Sigmoid colon (tissue), 6 donors: ENCODE measurements at regions not wholly inside any gene's neighbourhood (a gene's known extent, or its start where the extent isn't known, plus 50 kb on each side); places are given as distances from the start of the nearest gene placed in this dataset.

ENCODE experiments used
- DNase-seq: peaks from one replicate; pipeline ENCODE4 v3.0.0-alpha.2; 2019
- H3K27ac ChIP-seq, 4 donors: fragments of 200-600 bp; sonication (generic); one replicate each; pipeline ENCODE4 v1.5.1; 2016 to 2019; ENCODE audit warnings: mild to moderate bottlenecking in 1 of 4
- H3K27me3 ChIP-seq, 3 donors: fragments of 200-600 bp; sonication (generic); one replicate each; pipeline ENCODE4 v1.5.1; 2019; ENCODE audit warnings: mild to moderate bottlenecking in 1 of 3
- H3K36me3 ChIP-seq, 4 donors: fragments of 200-600 bp; sonication (generic); one replicate each; pipeline ENCODE4 v1.5.1; 2016 to 2019
- H3K4me1 ChIP-seq, 4 donors: fragments of 200-600 bp; sonication (generic); one replicate each; pipeline ENCODE4 v1.5.1; 2017 to 2019
- H3K4me3 ChIP-seq, 4 donors: fragments of 200-600 bp; sonication (generic); one replicate each; pipeline ENCODE4 v1.5.1; 2017 to 2019; ENCODE audit warnings: mild to moderate bottlenecking in 2 of 4, moderate library complexity in 1 of 4
- H3K9me3 ChIP-seq, 4 donors: fragments of 200-600 bp in 3 of 4; sonication (generic) in 3 of 4; one replicate each; pipeline versions ENCODE4 v1.5.1 to v1.6.1; 2013 to 2019
- EP300 ChIP-seq, 4 donors: sonication (generic); formaldehyde crosslinking; IDR thresholded peaks; one replicate each; pipeline ENCODE4 v1.6.1; 2017; ENCODE audit warnings: antibody characterized with exemption in 4 of 4
- POLR2A ChIP-seq, 2 donors: fragments of 450-650 bp; IDR thresholded peaks; one replicate each; pipeline ENCODE4 v1.6.1; 2016; ENCODE audit warnings: antibody characterized with exemption in 2 of 2, mild to moderate bottlenecking in 2 of 2, moderate library complexity in 2 of 2
- POLR2AphosphoS5 ChIP-seq, 4 donors: sonication (generic); formaldehyde crosslinking; IDR thresholded peaks; one replicate each; pipeline ENCODE4 v1.6.1; 2017; ENCODE audit warnings: antibody characterized with exemption in 4 of 4
- WGBS, 2 donors: extraction: QIAGEN DNeasy Blood & Tissue Kit; methylation state at CpG; one replicate each; pipeline ENCODE4 v1.1.7; 2013; 5-methylcytosine and 5-hydroxymethylcytosine counted together
- intact Hi-C: fragments of 100-400 bp; cut with DNase I; formaldehyde crosslinking; loops from one replicate; pipeline ENCODE4 v1.15.1; 2023
- TF ChIP-seq, protein P1 (sequence below), 4 experiments: fragments of 450-650 bp in 3 of 4; fragments of 200-600 bp in 1 of 4; IDR thresholded peaks; one replicate each; pipeline ENCODE4 v1.5.1; 2016 to 2019; ENCODE audit warnings: antibody characterized with exemption in 4 of 4, mild to moderate bottlenecking in 3 of 4, moderate library complexity in 2 of 4
- donor health status: healthy with polysubstance abuse.
- donor health status: healthy.

DNA sequence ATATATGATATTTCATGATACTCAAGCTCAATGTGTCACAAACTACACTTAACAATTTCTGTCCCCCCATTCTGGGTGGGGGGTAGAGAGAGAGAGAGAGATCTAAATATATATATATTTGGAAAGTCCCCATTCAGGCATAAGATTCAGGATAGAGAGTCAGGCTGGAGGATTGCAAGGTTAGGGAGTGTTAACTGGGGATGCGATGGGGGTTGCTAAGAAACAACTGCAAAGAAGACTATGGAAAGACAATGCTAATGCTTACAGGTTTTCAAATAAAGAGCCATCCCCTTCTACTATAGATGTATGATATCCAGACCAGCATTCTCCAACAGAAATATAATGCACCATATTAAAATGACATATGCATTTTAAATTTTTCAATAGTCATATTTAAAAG, 79.2 kb upstream of the OR5AK2 start:
- TF ChIP-seq EP300 (IDR thresholded peaks at IDR 0.05) (no peak), POLR2AphosphoS5 (IDR thresholded peaks at IDR 0.05) (no peak), POLR2A (IDR thresholded peaks at IDR 0.05) (no peak)
- TF ChIP-seq, protein P1, sequence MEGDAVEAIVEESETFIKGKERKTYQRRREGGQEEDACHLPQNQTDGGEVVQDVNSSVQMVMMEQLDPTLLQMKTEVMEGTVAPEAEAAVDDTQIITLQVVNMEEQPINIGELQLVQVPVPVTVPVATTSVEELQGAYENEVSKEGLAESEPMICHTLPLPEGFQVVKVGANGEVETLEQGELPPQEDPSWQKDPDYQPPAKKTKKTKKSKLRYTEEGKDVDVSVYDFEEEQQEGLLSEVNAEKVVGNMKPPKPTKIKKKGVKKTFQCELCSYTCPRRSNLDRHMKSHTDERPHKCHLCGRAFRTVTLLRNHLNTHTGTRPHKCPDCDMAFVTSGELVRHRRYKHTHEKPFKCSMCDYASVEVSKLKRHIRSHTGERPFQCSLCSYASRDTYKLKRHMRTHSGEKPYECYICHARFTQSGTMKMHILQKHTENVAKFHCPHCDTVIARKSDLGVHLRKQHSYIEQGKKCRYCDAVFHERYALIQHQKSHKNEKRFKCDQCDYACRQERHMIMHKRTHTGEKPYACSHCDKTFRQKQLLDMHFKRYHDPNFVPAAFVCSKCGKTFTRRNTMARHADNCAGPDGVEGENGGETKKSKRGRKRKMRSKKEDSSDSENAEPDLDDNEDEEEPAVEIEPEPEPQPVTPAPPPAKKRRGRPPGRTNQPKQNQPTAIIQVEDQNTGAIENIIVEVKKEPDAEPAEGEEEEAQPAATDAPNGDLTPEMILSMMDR (IDR thresholded peaks at IDR 0.05) = no peak
- Histone ChIP-seq H3K36me3 (no peaks in the 10 kb centered on the region), H3K4me3 (no peak overlapping the region), H3K4me1 (no peaks in the 10 kb centered on the region), H3K9me3 (no peaks in the 10 kb centered on the region), H3K27ac (no peak overlapping the region), H3K27me3 (no peaks in the 10 kb centered on the region)
- intact Hi-C loops = no loop called here
- WGBS, 2 donors = 46 to 74% methylated on average over 1 of the region's 1 CpG
- no peak for DNase-seq

DNA sequence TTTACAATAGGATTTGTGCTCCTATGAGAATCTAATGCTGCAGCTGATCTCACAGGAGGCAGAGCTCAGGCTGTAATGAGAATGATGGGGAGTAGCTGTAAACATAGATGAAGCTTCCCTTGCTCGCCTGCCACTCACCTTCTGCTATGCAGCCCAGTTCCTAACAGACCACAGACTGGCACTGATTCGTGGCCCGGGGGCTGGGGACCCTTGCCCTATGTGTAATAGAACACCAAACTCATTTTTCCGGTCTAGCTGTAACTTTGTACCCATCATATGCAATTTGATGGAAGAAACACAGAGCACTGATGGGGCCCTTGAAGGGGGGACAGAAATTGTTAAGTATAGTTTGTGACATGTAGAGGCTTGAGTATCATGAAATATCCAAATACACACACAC, 79.6 kb upstream of the OR5AK2 start:
- 57 to 80% methylated on average over 4 of the region's 4 CpGs for WGBS, 2 donors
- no peaks in the 10 kb centered on the region for H3K27me3 ChIP-seq
- H3K9me3 ChIP-seq = no peaks in the 10 kb centered on the region
- TF ChIP-seq, protein P1 (IDR thresholded peaks at IDR 0.05) = no peak
- no peak for TF ChIP-seq EP300 (IDR thresholded peaks at IDR 0.05)
- no peak for DNase-seq
- H3K4me1 ChIP-seq = no peaks in the 10 kb centered on the region
- H3K4me3 ChIP-seq = no peak overlapping the region
- no peak overlapping the region for H3K27ac ChIP-seq
- intact Hi-C loops = no loop called here
- H3K36me3 ChIP-seq = no peaks in the 10 kb centered on the region

DNA sequence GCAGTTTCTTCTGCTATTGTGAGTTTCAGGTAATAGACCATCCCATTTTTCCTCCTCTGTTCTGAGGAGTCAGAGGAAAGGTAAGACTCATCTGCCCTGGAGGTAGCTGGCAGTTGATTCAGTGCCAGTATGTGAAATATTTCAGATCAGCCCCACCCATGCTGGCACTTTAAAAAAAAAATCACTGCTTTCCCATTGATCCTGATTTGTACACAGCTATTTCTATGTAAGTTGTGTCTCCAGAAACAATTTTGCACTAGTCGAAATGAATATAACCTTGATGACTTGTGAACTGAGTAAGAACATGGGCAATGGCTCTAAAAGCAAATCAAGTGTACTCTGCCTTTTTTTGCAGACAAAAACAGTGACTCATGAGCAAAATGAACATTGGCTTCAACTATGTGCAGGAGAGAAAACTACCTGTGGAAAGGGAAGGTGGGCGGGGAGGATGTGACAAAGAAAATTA, 82.0 kb upstream of the OR5AK2 start:
- H3K27ac ChIP-seq = no peak overlapping the region
- H3K9me3 ChIP-seq = no peaks in the 10 kb centered on the region
- H3K4me1 ChIP-seq = no peaks in the 10 kb centered on the region
- H3K4me3 ChIP-seq = no peak overlapping the region
- WGBS, 2 donors = 17 to 71% methylated on average over 2 of the region's 2 CpGs
- DNase-seq = no peak
- no peak for TF ChIP-seq EP300 (IDR thresholded peaks at IDR 0.05)
- TF ChIP-seq, protein P1 (IDR thresholded peaks at IDR 0.05) = no peak
- no peak for TF ChIP-seq POLR2AphosphoS5 (IDR thresholded peaks at IDR 0.05)
- no peak for TF ChIP-seq POLR2A (IDR thresholded peaks at IDR 0.05)
- H3K36me3 ChIP-seq = no peaks in the 10 kb centered on the region
- no peaks in the 10 kb centered on the region for H3K27me3 ChIP-seq
- intact Hi-C loops = no loop called here

- WGBS, 2 donors = 61 to 83% methylated on average over 1 of the region's 1 CpG
- TF ChIP-seq EP300 (IDR thresholded peaks at IDR 0.05) = no peak
- no peak for TF ChIP-seq POLR2AphosphoS5 (IDR thresholded peaks at IDR 0.05)
- TF ChIP-seq, protein P1 (IDR thresholded peaks at IDR 0.05) = no peak
- no peak for TF ChIP-seq POLR2A (IDR thresholded peaks at IDR 0.05)
- H3K9me3 ChIP-seq = no peaks in the 10 kb centered on the region
- no peak for DNase-seq
- no peak overlapping the region for H3K4me3 ChIP-seq
- H3K27ac ChIP-seq = no peak overlapping the region
- no peaks in the 10 kb centered on the region for H3K27me3 ChIP-seq
- no peaks in the 10 kb centered on the region for H3K4me1 ChIP-seq
- intact Hi-C loops = no loop called here
- H3K36me3 ChIP-seq = no peaks in the 10 kb centered on the region
These were observed 82.8 kb upstream of the OR5AK2 start for GRCh38 chr11:56905936-56906335.

- no peak for DNase-seq
- no peaks in the 10 kb centered on the region for H3K4me1 ChIP-seq
- 23 to 62% methylated on average over 4 of the region's 4 CpGs for WGBS, 2 donors
- no peaks in the 10 kb centered on the region for H3K9me3 ChIP-seq
- TF ChIP-seq POLR2A (IDR thresholded peaks at IDR 0.05) = no peak
- TF ChIP-seq EP300 (IDR thresholded peaks at IDR 0.05) = no peak
- TF ChIP-seq POLR2AphosphoS5 (IDR thresholded peaks at IDR 0.05) = no peak
- TF ChIP-seq, protein P1 (IDR thresholded peaks at IDR 0.05) = no peak
- no peaks in the 10 kb centered on the region for H3K36me3 ChIP-seq
- intact Hi-C loops = no loop called here
- H3K27me3 ChIP-seq = no peaks in the 10 kb centered on the region
- no peak overlapping the region for H3K27ac ChIP-seq
- no peak overlapping the region for H3K4me3 ChIP-seq
These were observed 83.3 kb upstream of the OR5AK2 start for GRCh38 chr11:56905442-56905841.
